ENCODE measurements at regions not wholly inside any gene's neighbourhood (a gene's known extent, or its start where the extent isn't known, plus 50 kb on each side); places are given as distances from the start of the nearest gene placed in this dataset.

DNA sequence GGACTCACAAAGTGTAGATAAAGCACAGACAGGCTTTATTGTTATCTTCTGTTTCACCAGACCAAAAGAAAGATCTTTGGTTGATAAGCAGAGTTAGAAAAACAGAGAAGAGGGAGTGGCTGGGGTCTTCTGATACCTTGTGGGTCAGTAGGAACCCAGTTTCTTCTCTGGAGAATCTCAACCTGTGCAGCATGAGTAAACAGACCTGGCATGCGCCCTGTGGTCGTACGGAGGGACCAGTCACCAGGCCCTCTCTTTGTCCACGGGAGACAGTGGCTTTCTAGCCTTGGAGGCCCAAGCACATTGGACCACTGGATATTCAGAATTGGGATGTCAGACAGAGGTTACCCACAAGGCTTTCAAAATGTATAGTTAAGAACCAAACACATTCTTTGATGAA lies 418.9 kb upstream of the FANCL start:
- Histone ChIP-seq H3K9me3 (ENCODE audit: control insufficient read depth, insufficient read depth, low read depth, low read length) (no peaks in the 10 kb centered on the region), H3K4me1 (ENCODE audit: control insufficient read depth, insufficient read depth, low read length) (no peaks in the 10 kb centered on the region), H3K4me3 (ENCODE audit: low read depth in 2 of 2, low read length in 2 of 2) (no peak overlapping the region), H3K27me3 (ENCODE audit: control insufficient read depth, insufficient read depth, low read length) (no peaks in the 10 kb centered on the region), H3K27ac (ENCODE audit: low read length) (no peak overlapping the region), H3K36me3 (ENCODE audit: control insufficient read depth, insufficient read depth, low read length) (no peaks in the 10 kb centered on the region)
- in situ Hi-C loops (cut with HindIII; ENCODE audit: low pct_unique_long_range_greater_than_20kb, low sequenced_read_pairs) = no loop called here
- TF ChIP-seq, protein P1, sequence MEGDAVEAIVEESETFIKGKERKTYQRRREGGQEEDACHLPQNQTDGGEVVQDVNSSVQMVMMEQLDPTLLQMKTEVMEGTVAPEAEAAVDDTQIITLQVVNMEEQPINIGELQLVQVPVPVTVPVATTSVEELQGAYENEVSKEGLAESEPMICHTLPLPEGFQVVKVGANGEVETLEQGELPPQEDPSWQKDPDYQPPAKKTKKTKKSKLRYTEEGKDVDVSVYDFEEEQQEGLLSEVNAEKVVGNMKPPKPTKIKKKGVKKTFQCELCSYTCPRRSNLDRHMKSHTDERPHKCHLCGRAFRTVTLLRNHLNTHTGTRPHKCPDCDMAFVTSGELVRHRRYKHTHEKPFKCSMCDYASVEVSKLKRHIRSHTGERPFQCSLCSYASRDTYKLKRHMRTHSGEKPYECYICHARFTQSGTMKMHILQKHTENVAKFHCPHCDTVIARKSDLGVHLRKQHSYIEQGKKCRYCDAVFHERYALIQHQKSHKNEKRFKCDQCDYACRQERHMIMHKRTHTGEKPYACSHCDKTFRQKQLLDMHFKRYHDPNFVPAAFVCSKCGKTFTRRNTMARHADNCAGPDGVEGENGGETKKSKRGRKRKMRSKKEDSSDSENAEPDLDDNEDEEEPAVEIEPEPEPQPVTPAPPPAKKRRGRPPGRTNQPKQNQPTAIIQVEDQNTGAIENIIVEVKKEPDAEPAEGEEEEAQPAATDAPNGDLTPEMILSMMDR (IDR thresholded peaks at IDR 0.05) = no peak
- TF ChIP-seq SIN3A (IDR thresholded peaks at IDR 0.05; ENCODE audit: borderline replicate concordance, insufficient read depth, low read depth, low read length) (no peak), POLR2AphosphoS5 (IDR thresholded peaks at IDR 0.05; ENCODE audit: low read depth, low read length) (no peak)
- TF ChIP-seq, protein P2, sequence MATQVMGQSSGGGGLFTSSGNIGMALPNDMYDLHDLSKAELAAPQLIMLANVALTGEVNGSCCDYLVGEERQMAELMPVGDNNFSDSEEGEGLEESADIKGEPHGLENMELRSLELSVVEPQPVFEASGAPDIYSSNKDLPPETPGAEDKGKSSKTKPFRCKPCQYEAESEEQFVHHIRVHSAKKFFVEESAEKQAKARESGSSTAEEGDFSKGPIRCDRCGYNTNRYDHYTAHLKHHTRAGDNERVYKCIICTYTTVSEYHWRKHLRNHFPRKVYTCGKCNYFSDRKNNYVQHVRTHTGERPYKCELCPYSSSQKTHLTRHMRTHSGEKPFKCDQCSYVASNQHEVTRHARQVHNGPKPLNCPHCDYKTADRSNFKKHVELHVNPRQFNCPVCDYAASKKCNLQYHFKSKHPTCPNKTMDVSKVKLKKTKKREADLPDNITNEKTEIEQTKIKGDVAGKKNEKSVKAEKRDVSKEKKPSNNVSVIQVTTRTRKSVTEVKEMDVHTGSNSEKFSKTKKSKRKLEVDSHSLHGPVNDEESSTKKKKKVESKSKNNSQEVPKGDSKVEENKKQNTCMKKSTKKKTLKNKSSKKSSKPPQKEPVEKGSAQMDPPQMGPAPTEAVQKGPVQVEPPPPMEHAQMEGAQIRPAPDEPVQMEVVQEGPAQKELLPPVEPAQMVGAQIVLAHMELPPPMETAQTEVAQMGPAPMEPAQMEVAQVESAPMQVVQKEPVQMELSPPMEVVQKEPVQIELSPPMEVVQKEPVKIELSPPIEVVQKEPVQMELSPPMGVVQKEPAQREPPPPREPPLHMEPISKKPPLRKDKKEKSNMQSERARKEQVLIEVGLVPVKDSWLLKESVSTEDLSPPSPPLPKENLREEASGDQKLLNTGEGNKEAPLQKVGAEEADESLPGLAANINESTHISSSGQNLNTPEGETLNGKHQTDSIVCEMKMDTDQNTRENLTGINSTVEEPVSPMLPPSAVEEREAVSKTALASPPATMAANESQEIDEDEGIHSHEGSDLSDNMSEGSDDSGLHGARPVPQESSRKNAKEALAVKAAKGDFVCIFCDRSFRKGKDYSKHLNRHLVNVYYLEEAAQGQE (IDR thresholded peaks at IDR 0.05; ENCODE audit: insufficient read depth in 1 of 2, low read depth in 2 of 2, low read length in 1 of 2) = no peak
- CTCF ChIA-PET = no interaction called here
- intact Hi-C loops (cut with micrococcal nuclease; ENCODE audit: unreplicated experiment) = no loop called here
- no peak for DNase-seq (ENCODE audit: low read depth, low spot score)
- POLR2A ChIA-PET = no interaction called here
- no peak for ATAC-seq
- BruUV-seq (replicated peaks) = no TSS peak

DNA sequence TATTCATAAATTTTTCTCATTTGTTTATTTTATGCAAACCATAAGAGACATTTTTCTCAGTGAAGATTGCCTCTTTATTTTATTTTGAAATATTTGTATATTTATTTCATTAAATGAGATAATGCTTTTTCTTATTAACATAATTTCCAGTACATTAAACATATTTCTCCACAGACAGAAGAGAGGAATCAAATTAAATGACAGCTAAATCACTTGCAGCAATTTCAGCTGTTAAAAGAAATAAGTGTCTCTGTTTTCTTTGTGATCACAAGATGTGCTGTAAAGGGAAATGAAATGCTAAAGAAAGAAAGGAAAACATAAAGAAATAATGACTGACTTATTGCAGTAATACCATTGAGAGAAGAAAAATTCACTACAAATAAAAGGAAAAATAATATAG lies 414.0 kb upstream of the FANCL start:
- DNase-seq (ENCODE audit: low read depth, low spot score) (no peak), ATAC-seq (no peak)
- intact Hi-C loops (cut with micrococcal nuclease; ENCODE audit: unreplicated experiment) = no loop called here
- Histone ChIP-seq H3K4me3 (ENCODE audit: low read depth in 2 of 2, low read length in 2 of 2) (no peak overlapping the region), H3K36me3 (ENCODE audit: control insufficient read depth, insufficient read depth, low read length) (no peaks in the 10 kb centered on the region), H3K9me3 (ENCODE audit: control insufficient read depth, insufficient read depth, low read depth, low read length) (no peaks in the 10 kb centered on the region), H3K27me3 (ENCODE audit: control insufficient read depth, insufficient read depth, low read length) (no peaks in the 10 kb centered on the region), H3K4me1 (ENCODE audit: control insufficient read depth, insufficient read depth, low read length) (no peaks in the 10 kb centered on the region), H3K27ac (ENCODE audit: low read length) (no peak overlapping the region)
- CTCF ChIA-PET = no interaction called here
- in situ Hi-C loops (cut with HindIII; ENCODE audit: low pct_unique_long_range_greater_than_20kb, low sequenced_read_pairs) = no loop called here
- no peak for TF ChIP-seq TCF7L2 (IDR thresholded peaks at IDR 0.05; ENCODE audit: low read depth, low read length)
- TF ChIP-seq, protein P1 (IDR thresholded peaks at IDR 0.05) = no peak
- no peak for TF ChIP-seq POLR2AphosphoS5 (IDR thresholded peaks at IDR 0.05; ENCODE audit: low read depth, low read length)
- TF ChIP-seq SIN3A (IDR thresholded peaks at IDR 0.05; ENCODE audit: borderline replicate concordance, insufficient read depth, low read depth, low read length) = no peak
- TF ChIP-seq, protein P2 (IDR thresholded peaks at IDR 0.05; ENCODE audit: insufficient read depth in 1 of 2, low read depth in 2 of 2, low read length in 1 of 2) = no peak
- POLR2A ChIA-PET = no interaction called here
- no TSS peak for BruUV-seq (replicated peaks)
